ENCODE measurements at regions not wholly inside any gene's neighbourhood (a gene's known extent, or its start where the extent isn't known, plus 50 kb on each side); places are given as distances from the start of the nearest gene placed in this dataset.

GRCh38 chr20:50308513-50309279, 118.1 kb downstream of the CEBPB start:
- TF ChIP-seq, protein P1, sequence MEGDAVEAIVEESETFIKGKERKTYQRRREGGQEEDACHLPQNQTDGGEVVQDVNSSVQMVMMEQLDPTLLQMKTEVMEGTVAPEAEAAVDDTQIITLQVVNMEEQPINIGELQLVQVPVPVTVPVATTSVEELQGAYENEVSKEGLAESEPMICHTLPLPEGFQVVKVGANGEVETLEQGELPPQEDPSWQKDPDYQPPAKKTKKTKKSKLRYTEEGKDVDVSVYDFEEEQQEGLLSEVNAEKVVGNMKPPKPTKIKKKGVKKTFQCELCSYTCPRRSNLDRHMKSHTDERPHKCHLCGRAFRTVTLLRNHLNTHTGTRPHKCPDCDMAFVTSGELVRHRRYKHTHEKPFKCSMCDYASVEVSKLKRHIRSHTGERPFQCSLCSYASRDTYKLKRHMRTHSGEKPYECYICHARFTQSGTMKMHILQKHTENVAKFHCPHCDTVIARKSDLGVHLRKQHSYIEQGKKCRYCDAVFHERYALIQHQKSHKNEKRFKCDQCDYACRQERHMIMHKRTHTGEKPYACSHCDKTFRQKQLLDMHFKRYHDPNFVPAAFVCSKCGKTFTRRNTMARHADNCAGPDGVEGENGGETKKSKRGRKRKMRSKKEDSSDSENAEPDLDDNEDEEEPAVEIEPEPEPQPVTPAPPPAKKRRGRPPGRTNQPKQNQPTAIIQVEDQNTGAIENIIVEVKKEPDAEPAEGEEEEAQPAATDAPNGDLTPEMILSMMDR (IDR thresholded peaks at IDR 0.05; ENCODE audit: unreplicated experiment) = no peak
- intact Hi-C loops (cut with micrococcal nuclease; ENCODE audit: unreplicated experiment) = no loop called here
- CTCF ChIA-PET = interaction anchor here (1.1 to 1.9 kb wide), 6 partner anchors 12 to 41 kb away, joined by 3 to 5 read pairs (median 4); no protein-coding TSS in a partner anchor
- H3K36me3 Mint-ChIP-seq (ENCODE audit: insufficient read depth, unreplicated experiment) = no peaks in the 10 kb centered on the region
- peaks cover 65% of the 10 kb centered on the region for H3K4me1 Mint-ChIP-seq (ENCODE audit: low read depth, unreplicated experiment)
- H3K9me3 Mint-ChIP-seq (ENCODE audit: low read depth, unreplicated experiment) = no peaks in the 10 kb centered on the region
- peak overlapping the region; percentile 20 for H3K27ac Mint-ChIP-seq (ENCODE audit: unreplicated experiment)
- peaks cover 15% of the 10 kb centered on the region for H3K27me3 Mint-ChIP-seq (ENCODE audit: unreplicated experiment)
- no peak overlapping the region for H3K4me3 Mint-ChIP-seq (ENCODE audit: low read depth, unreplicated experiment)
- BruUV-seq (replicated peaks) = no TSS peak
- peak; percentile 80 for DNase-seq

GRCh38 chr20:50309280-50309763, 118.7 kb downstream of the CEBPB start:
- TF ChIP-seq, protein P1 (IDR thresholded peaks at IDR 0.05; ENCODE audit: unreplicated experiment) = no peak
- Mint-ChIP-seq H3K9me3 (ENCODE audit: low read depth, unreplicated experiment) (no peaks in the 10 kb centered on the region), H3K27ac (ENCODE audit: unreplicated experiment) (peak overlapping the region; percentile 20), H3K4me1 (ENCODE audit: low read depth, unreplicated experiment) (peaks cover 60% of the 10 kb centered on the region), H3K4me3 (ENCODE audit: low read depth, unreplicated experiment) (no peak overlapping the region), H3K27me3 (ENCODE audit: unreplicated experiment) (peaks cover 17% of the 10 kb centered on the region), H3K36me3 (ENCODE audit: insufficient read depth, unreplicated experiment) (no peaks in the 10 kb centered on the region)
- DNase-seq = no peak
- no TSS peak for BruUV-seq (replicated peaks)
- CTCF ChIA-PET = interaction anchor here (1.1 to 1.9 kb wide), 6 partner anchors 11 to 41 kb away, joined by 3 to 5 read pairs (median 4); no protein-coding TSS in a partner anchor
- intact Hi-C loops (cut with micrococcal nuclease; ENCODE audit: unreplicated experiment) = no loop called here

DNA sequence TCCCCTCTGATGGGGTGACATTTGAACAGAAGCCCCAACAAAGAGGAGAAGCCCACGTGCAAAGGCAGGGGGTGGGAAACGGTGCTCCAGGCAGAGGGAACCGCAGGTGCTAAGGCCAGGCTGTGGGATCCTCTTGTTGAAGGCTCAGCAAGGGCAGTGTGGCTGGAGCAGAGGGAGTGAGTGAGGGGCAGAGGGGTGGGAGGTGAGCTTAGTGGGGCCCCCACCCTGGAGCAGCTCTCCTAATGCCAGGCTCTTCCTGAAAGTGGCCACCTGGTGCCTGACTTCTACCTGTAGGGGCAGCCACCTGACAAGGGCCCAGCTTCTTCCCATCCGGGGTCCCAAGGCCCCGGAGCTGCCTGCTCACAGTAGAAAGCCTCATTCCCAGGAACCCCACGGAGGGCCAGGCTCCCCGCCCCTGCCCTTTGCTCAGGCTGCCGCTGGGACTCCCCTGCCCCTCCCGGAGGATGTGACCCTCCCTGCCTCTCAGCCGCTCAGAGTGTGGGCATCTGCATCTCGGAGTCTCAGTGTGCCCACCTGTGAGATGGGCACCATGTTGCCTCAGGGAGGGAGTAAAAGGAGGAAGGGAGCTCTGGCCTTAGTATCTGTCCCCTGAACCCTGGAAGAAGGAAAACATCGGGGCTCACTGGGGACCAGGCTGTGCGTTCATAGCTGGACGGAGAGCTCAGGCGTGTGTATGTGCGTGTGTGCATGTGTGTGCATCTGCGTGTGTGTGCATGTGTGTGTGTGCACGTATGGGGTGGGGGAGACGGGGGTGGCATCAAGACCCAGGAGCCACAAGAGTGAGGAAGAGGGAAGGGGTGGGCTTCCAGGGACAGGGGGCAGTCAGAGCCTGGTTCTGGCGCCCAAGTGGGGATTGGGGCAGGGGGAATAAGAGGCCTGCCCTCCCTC, 119.4 kb downstream of the CEBPB start:
- H3K27me3 Mint-ChIP-seq (ENCODE audit: unreplicated experiment) = peaks cover 17% of the 10 kb centered on the region
- H3K9me3 Mint-ChIP-seq (ENCODE audit: low read depth, unreplicated experiment) = no peaks in the 10 kb centered on the region
- peaks cover 59% of the 10 kb centered on the region for H3K4me1 Mint-ChIP-seq (ENCODE audit: low read depth, unreplicated experiment)
- H3K4me3 Mint-ChIP-seq (ENCODE audit: low read depth, unreplicated experiment) = no peak overlapping the region
- H3K36me3 Mint-ChIP-seq (ENCODE audit: insufficient read depth, unreplicated experiment) = no peaks in the 10 kb centered on the region
- no TSS peak for BruUV-seq (replicated peaks)
- TF ChIP-seq, protein P1 (IDR thresholded peaks at IDR 0.05; ENCODE audit: unreplicated experiment) = no peak
- intact Hi-C loops (cut with micrococcal nuclease; ENCODE audit: unreplicated experiment) = no loop called here
- DNase-seq = no peak
- CTCF ChIA-PET = interaction anchor here (1.1 to 1.9 kb wide), 4 partner anchors 10 to 42 kb away, joined by 3 to 5 read pairs (median 4); no protein-coding TSS in a partner anchor
- H3K27ac Mint-ChIP-seq (ENCODE audit: unreplicated experiment) = peak overlapping the region; percentile 20

GRCh38 chr20:50310673-50311051, 120.0 kb downstream of the CEBPB start:
- no peaks in the 10 kb centered on the region for H3K36me3 Mint-ChIP-seq (ENCODE audit: insufficient read depth, unreplicated experiment)
- H3K4me3 Mint-ChIP-seq (ENCODE audit: low read depth, unreplicated experiment) = no peak overlapping the region
- intact Hi-C loops (cut with micrococcal nuclease; ENCODE audit: unreplicated experiment) = no loop called here
- BruUV-seq (replicated peaks) = no TSS peak
- peaks cover 17% of the 10 kb centered on the region for H3K27me3 Mint-ChIP-seq (ENCODE audit: unreplicated experiment)
- no peak overlapping the region for H3K27ac Mint-ChIP-seq (ENCODE audit: unreplicated experiment)
- TF ChIP-seq, protein P1 (IDR thresholded peaks at IDR 0.05; ENCODE audit: unreplicated experiment) = no peak
- no peaks in the 10 kb centered on the region for H3K9me3 Mint-ChIP-seq (ENCODE audit: low read depth, unreplicated experiment)
- DNase-seq = no peak
- H3K4me1 Mint-ChIP-seq (ENCODE audit: low read depth, unreplicated experiment) = peaks cover 54% of the 10 kb centered on the region
- CTCF ChIA-PET = interaction anchor here (1.8 kb wide), 1 partner anchor 11 kb away, joined by 5 read pairs; no protein-coding TSS in a partner anchor
